ENCODE measurements at regions not wholly inside any gene's neighbourhood (a gene's known extent, or its start where the extent isn't known, plus 50 kb on each side); places are given as distances from the start of the nearest gene placed in this dataset.
"Not testable (repeated sequence)": the region's sequence is repeated elsewhere in the genome, so short reads cannot be mapped to it uniquely, and the experiment has no call there.

DNA sequence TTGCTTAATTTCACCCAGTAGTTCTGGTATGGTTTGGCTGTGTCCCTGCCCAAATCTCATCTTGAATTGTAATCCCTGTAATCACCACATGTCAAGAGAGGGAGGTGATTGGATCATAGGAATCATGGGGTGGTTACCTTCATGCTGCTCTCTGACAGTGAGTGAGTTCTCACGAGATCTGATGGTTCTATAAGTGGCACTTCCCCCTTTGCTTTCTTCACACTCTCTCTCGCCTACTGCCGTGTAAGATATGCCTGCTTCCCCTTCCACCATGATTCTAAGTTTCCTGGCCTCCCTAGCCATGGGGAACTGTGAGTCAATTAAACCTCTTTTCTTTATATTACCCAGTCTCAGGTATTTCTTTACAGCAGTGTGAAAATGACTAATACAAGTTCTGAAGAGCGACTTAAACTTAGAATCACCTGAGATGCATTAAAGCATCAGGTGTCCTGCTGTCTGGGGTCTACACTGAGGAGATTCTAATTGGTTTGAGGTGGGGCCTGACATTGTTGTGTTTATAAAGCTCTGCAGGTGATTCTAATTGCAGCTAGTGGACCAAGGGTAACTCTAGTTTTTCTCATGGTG, 82.1 kb upstream of the DTNBP1 start:
- DNase-seq: no peak
- TF ChIP-seq JUND (IDR thresholded peaks at IDR 0.05) (no peak), MEF2A (IDR thresholded peaks at IDR 0.05; ENCODE audit: borderline replicate concordance, low read depth) (no peak), ELF1 (IDR thresholded peaks at IDR 0.05) (no peak), SIN3A (IDR thresholded peaks at IDR 0.05; ENCODE audit: borderline replicate concordance, low read depth, low read length) (no peak), FOXM1 (IDR thresholded peaks at IDR 0.05; ENCODE audit: low read depth) (no peak), NRF1 (IDR thresholded peaks at IDR 0.05; ENCODE audit: low read depth, low read length) (no peak)
- TF ChIP-seq, protein P1, sequence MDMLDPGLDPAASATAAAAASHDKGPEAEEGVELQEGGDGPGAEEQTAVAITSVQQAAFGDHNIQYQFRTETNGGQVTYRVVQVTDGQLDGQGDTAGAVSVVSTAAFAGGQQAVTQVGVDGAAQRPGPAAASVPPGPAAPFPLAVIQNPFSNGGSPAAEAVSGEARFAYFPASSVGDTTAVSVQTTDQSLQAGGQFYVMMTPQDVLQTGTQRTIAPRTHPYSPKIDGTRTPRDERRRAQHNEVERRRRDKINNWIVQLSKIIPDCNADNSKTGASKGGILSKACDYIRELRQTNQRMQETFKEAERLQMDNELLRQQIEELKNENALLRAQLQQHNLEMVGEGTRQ (IDR thresholded peaks at IDR 0.05; ENCODE audit: borderline replicate concordance, low read depth, low read length): no peak
- TF ChIP-seq, protein P2, sequence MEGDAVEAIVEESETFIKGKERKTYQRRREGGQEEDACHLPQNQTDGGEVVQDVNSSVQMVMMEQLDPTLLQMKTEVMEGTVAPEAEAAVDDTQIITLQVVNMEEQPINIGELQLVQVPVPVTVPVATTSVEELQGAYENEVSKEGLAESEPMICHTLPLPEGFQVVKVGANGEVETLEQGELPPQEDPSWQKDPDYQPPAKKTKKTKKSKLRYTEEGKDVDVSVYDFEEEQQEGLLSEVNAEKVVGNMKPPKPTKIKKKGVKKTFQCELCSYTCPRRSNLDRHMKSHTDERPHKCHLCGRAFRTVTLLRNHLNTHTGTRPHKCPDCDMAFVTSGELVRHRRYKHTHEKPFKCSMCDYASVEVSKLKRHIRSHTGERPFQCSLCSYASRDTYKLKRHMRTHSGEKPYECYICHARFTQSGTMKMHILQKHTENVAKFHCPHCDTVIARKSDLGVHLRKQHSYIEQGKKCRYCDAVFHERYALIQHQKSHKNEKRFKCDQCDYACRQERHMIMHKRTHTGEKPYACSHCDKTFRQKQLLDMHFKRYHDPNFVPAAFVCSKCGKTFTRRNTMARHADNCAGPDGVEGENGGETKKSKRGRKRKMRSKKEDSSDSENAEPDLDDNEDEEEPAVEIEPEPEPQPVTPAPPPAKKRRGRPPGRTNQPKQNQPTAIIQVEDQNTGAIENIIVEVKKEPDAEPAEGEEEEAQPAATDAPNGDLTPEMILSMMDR (IDR thresholded peaks at IDR 0.05): no peak
- TF ChIP-seq, protein P3, sequence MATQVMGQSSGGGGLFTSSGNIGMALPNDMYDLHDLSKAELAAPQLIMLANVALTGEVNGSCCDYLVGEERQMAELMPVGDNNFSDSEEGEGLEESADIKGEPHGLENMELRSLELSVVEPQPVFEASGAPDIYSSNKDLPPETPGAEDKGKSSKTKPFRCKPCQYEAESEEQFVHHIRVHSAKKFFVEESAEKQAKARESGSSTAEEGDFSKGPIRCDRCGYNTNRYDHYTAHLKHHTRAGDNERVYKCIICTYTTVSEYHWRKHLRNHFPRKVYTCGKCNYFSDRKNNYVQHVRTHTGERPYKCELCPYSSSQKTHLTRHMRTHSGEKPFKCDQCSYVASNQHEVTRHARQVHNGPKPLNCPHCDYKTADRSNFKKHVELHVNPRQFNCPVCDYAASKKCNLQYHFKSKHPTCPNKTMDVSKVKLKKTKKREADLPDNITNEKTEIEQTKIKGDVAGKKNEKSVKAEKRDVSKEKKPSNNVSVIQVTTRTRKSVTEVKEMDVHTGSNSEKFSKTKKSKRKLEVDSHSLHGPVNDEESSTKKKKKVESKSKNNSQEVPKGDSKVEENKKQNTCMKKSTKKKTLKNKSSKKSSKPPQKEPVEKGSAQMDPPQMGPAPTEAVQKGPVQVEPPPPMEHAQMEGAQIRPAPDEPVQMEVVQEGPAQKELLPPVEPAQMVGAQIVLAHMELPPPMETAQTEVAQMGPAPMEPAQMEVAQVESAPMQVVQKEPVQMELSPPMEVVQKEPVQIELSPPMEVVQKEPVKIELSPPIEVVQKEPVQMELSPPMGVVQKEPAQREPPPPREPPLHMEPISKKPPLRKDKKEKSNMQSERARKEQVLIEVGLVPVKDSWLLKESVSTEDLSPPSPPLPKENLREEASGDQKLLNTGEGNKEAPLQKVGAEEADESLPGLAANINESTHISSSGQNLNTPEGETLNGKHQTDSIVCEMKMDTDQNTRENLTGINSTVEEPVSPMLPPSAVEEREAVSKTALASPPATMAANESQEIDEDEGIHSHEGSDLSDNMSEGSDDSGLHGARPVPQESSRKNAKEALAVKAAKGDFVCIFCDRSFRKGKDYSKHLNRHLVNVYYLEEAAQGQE (IDR thresholded peaks at IDR 0.05; ENCODE audit: low read depth, low read length): no peak
- Histone ChIP-seq H3K4me1 (ENCODE audit: control insufficient read depth in 1 of 2, insufficient read depth in 2 of 2, low read depth in 1 of 2, low read length in 1 of 2) (no peaks in the 10 kb centered on the region), H3K79me2 (ENCODE audit: insufficient read depth) (no peaks in the 10 kb centered on the region), H3F3A (replicated peaks; ENCODE audit: insufficient read depth) (no peaks in the 10 kb centered on the region), H4K20me1 (ENCODE audit: insufficient read depth) (no peaks in the 10 kb centered on the region), H3K27me3 (ENCODE audit: insufficient read depth) (no peaks in the 10 kb centered on the region), H3K36me3 (replicated peaks in 1 of 2; ENCODE audit: control insufficient read depth in 1 of 2, insufficient read depth in 2 of 2, low read length in 1 of 2) (no peaks in the 10 kb centered on the region), H3K9me2 (no peaks in the 10 kb centered on the region), H3K4me3 (ENCODE audit: low read depth in 2 of 2, low read length in 1 of 2) (no peak overlapping the region), H3K4me2 (no peak overlapping the region), H3K9ac (no peak overlapping the region), H3K27ac (ENCODE audit: low read depth in 2 of 2, low read length in 1 of 2) (no peak overlapping the region), H3K9me3 (no peaks in the 10 kb centered on the region), H2AFZ (ENCODE audit: low read depth) (no peak overlapping the region)
- POLR2A ChIA-PET: no interaction called here
- 58% methylated on average over 4 of the region's 4 CpGs for WGBS (ENCODE audit: low lambda C conversion rate)
- CTCF ChIA-PET: no interaction called here

DNA sequence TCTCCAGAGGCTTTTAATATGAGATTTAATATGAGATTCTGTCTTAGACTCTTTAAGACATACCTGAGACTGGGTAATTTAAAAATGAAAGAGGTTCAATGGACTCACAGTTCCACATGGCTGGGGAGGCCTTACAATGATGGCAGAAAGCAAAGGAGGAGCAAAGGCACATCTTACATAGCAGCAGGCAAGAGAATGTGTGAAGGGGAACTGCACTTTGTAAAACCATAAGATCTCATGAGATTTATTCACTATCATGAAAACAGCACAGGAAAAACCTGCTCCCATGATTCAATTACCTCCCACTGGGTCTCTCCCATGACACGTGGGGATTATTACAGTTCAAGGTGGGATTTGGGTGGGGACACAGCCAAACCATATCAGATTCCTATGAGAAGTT, 79.2 kb upstream of the DTNBP1 start:
- H3K9ac ChIP-seq; H3K27ac ChIP-seq (ENCODE audit: low read depth in 2 of 2, low read length in 1 of 2); H3K4me2 ChIP-seq; H3K36me3 ChIP-seq (replicated peaks in 1 of 2; ENCODE audit: control insufficient read depth in 1 of 2, insufficient read depth in 2 of 2, low read length in 1 of 2); H2AFZ ChIP-seq (ENCODE audit: low read depth); H3K4me1 ChIP-seq (ENCODE audit: control insufficient read depth in 1 of 2, insufficient read depth in 2 of 2, low read depth in 1 of 2, low read length in 1 of 2); POLR2A ChIA-PET; H3K79me2 ChIP-seq (ENCODE audit: insufficient read depth); H3K9me2 ChIP-seq; H3K4me3 ChIP-seq (ENCODE audit: low read depth in 2 of 2, low read length in 1 of 2); DNase-seq; CTCF ChIA-PET; H4K20me1 ChIP-seq (ENCODE audit: insufficient read depth); H3K9me3 ChIP-seq; H3K27me3 ChIP-seq (ENCODE audit: insufficient read depth); H3F3A ChIP-seq (replicated peaks; ENCODE audit: insufficient read depth): not testable (repeated sequence)
- WGBS (ENCODE audit: low lambda C conversion rate): 0% methylated on average over 1 of the region's 1 CpG
